ENCODE measurements at regions not wholly inside any gene's neighbourhood (a gene's known extent, or its start where the extent isn't known, plus 50 kb on each side); places are given as distances from the start of the nearest gene placed in this dataset.
"Not testable (repeated sequence)": the region's sequence is repeated elsewhere in the genome, so short reads cannot be mapped to it uniquely, and the experiment has no call there.

- not testable (repeated sequence) for ATAC-seq
These were observed 61.2 kb upstream of the MINDY3 start for GRCh38 chr10:15921423-15921945.

- ATAC-seq, result no peak
These were observed 71.1 kb upstream of the MINDY3 start for GRCh38 chr10:15931376-15931775.

- ATAC-seq, result not testable (repeated sequence)
These were observed 79.2 kb upstream of the MINDY3 start for GRCh38 chr10:15939543-15939942.

GRCh38 chr10:15943426-15943825 lies 83.1 kb upstream of the MINDY3 start:
- ATAC-seq, result no peak

GRCh38 chr10:15954188-15954587 lies 93.9 kb upstream of the MINDY3 start:
- ATAC-seq, result no peak

- no peak for ATAC-seq
These were observed 100.0 kb upstream of the MINDY3 start for GRCh38 chr10:15960277-15960676.

- ATAC-seq, result not testable (repeated sequence)
These were observed 112.4 kb upstream of the MINDY3 start for GRCh38 chr10:15972736-15973135.

- ATAC-seq, result no peak
These were observed 125.4 kb upstream of the MINDY3 start for GRCh38 chr10:15985690-15986089.

GRCh38 chr10:15990535-15991129 lies 130.3 kb upstream of the MINDY3 start:
- ATAC-seq, result no peak

GRCh38 chr10:15997313-15997712 lies 137.0 kb upstream of the MINDY3 start:
- no peak for ATAC-seq

- no peak for ATAC-seq
These were observed 141.3 kb upstream of the MINDY3 start for GRCh38 chr10:16001581-16001980.

- ATAC-seq, result no peak
These were observed 149.5 kb upstream of the MINDY3 start for GRCh38 chr10:16009785-16010184.

- ATAC-seq, result no peak
These were observed 151.2 kb upstream of the MINDY3 start for GRCh38 chr10:16011548-16011947.

GRCh38 chr10:16014469-16014868 lies 154.2 kb upstream of the MINDY3 start:
- no peak for ATAC-seq

- no peak for ATAC-seq
These were observed 156.4 kb upstream of the MINDY3 start for GRCh38 chr10:16016688-16017087.

- ATAC-seq, result no peak
These were observed 160.5 kb upstream of the MINDY3 start for GRCh38 chr10:16020836-16021235.

GRCh38 chr10:16026832-16027231 lies 166.5 kb upstream of the MINDY3 start:
- ATAC-seq, result not testable (repeated sequence)

GRCh38 chr10:16030562-16030961 lies 170.3 kb upstream of the MINDY3 start:
- ATAC-seq, result no peak

GRCh38 chr10:16049050-16049449 lies 188.7 kb upstream of the MINDY3 start:
- ATAC-seq, result no peak

- no peak for ATAC-seq
These were observed 189.5 kb upstream of the MINDY3 start for GRCh38 chr10:16049782-16050181.

- no peak for ATAC-seq
These were observed 203.0 kb upstream of the MINDY3 start for GRCh38 chr10:16063350-16063749.

GRCh38 chr10:16083551-16083950 lies 223.2 kb upstream of the MINDY3 start:
- ATAC-seq, result not testable (repeated sequence)

- no peak for ATAC-seq
These were observed 244.8 kb upstream of the MINDY3 start for GRCh38 chr10:16105082-16105481.

GRCh38 chr10:16116404-16117304 lies 256.3 kb upstream of the MINDY3 start:
- ATAC-seq, result no peak

Data from esophagus mucosa (tissue), 1 donor.